ENCODE measurements at regions not wholly inside any gene's neighbourhood (a gene's known extent, or its start where the extent isn't known, plus 50 kb on each side); places are given as distances from the start of the nearest gene placed in this dataset.

- DNase-seq, result no peak
- Mint-ChIP-seq H3K36me3 (ENCODE audit: unreplicated experiment) (no peaks in the 10 kb centered on the region), H3K9me3 (ENCODE audit: unreplicated experiment) (no peaks in the 10 kb centered on the region), H3K27me3 (ENCODE audit: unreplicated experiment) (peaks cover 2% of the 10 kb centered on the region), H3K4me1 (ENCODE audit: low read depth, unreplicated experiment) (peaks cover 7% of the 10 kb centered on the region), H3K4me3 (ENCODE audit: unreplicated experiment) (no peak overlapping the region), H3K27ac (ENCODE audit: unreplicated experiment) (no peak overlapping the region)
- no peak for TF ChIP-seq CTCF (IDR thresholded peaks at IDR 0.05; ENCODE audit: partially characterized antibody, unreplicated experiment)
Observed at GRCh38 chr13:106382534-106382933, 152.9 kb downstream of the EFNB2 start.

GRCh38 chr13:106381091-106381490 lies 154.4 kb downstream of the EFNB2 start:
- no peaks in the 10 kb centered on the region for H3K36me3 Mint-ChIP-seq (ENCODE audit: unreplicated experiment)
- H3K4me1 Mint-ChIP-seq (ENCODE audit: low read depth, unreplicated experiment), result peaks cover 4% of the 10 kb centered on the region
- no peak overlapping the region for H3K4me3 Mint-ChIP-seq (ENCODE audit: unreplicated experiment)
- no peak for DNase-seq
- peaks cover 2% of the 10 kb centered on the region for H3K27me3 Mint-ChIP-seq (ENCODE audit: unreplicated experiment)
- TF ChIP-seq CTCF (IDR thresholded peaks at IDR 0.05; ENCODE audit: partially characterized antibody, unreplicated experiment), result no peak
- H3K9me3 Mint-ChIP-seq (ENCODE audit: unreplicated experiment), result no peaks in the 10 kb centered on the region
- no peak overlapping the region for H3K27ac Mint-ChIP-seq (ENCODE audit: unreplicated experiment)

- Mint-ChIP-seq H3K27me3 (ENCODE audit: unreplicated experiment) (peaks cover 4% of the 10 kb centered on the region), H3K36me3 (ENCODE audit: unreplicated experiment) (no peaks in the 10 kb centered on the region), H3K4me3 (ENCODE audit: unreplicated experiment) (no peak overlapping the region), H3K9me3 (ENCODE audit: unreplicated experiment) (peaks cover 1% of the 10 kb centered on the region), H3K4me1 (ENCODE audit: low read depth, unreplicated experiment) (peaks cover 13% of the 10 kb centered on the region), H3K27ac (ENCODE audit: unreplicated experiment) (peak overlapping the region; percentile 18)
- TF ChIP-seq CTCF (IDR thresholded peaks at IDR 0.05; ENCODE audit: partially characterized antibody, unreplicated experiment), result no peak
- no peak for DNase-seq
Observed at GRCh38 chr13:106377931-106378662, 157.4 kb downstream of the EFNB2 start.

- Mint-ChIP-seq H3K27ac (ENCODE audit: unreplicated experiment) (no peak overlapping the region), H3K9me3 (ENCODE audit: unreplicated experiment) (peaks cover 1% of the 10 kb centered on the region), H3K4me1 (ENCODE audit: low read depth, unreplicated experiment) (peaks cover 20% of the 10 kb centered on the region), H3K27me3 (ENCODE audit: unreplicated experiment) (peaks cover 3% of the 10 kb centered on the region), H3K36me3 (ENCODE audit: unreplicated experiment) (no peaks in the 10 kb centered on the region), H3K4me3 (ENCODE audit: unreplicated experiment) (no peak overlapping the region)
- TF ChIP-seq CTCF (IDR thresholded peaks at IDR 0.05; ENCODE audit: partially characterized antibody, unreplicated experiment), result no peak
- no peak for DNase-seq
Observed at GRCh38 chr13:106377341-106377740, 158.1 kb downstream of the EFNB2 start.

GRCh38 chr13:106376401-106377112 lies 158.9 kb downstream of the EFNB2 start:
- H3K4me3 Mint-ChIP-seq (ENCODE audit: unreplicated experiment), result no peak overlapping the region
- TF ChIP-seq CTCF (IDR thresholded peaks at IDR 0.05; ENCODE audit: partially characterized antibody, unreplicated experiment), result peak; percentile 23
- H3K36me3 Mint-ChIP-seq (ENCODE audit: unreplicated experiment), result no peaks in the 10 kb centered on the region
- H3K9me3 Mint-ChIP-seq (ENCODE audit: unreplicated experiment), result peaks cover 1% of the 10 kb centered on the region
- peaks cover 3% of the 10 kb centered on the region for H3K27me3 Mint-ChIP-seq (ENCODE audit: unreplicated experiment)
- H3K27ac Mint-ChIP-seq (ENCODE audit: unreplicated experiment), result no peak overlapping the region
- peaks cover 24% of the 10 kb centered on the region for H3K4me1 Mint-ChIP-seq (ENCODE audit: low read depth, unreplicated experiment)
- no peak for DNase-seq
